GM18870 (cell line): ENCODE measurements at regions not wholly inside any gene's neighbourhood (a gene's known extent, or its start where the extent isn't known, plus 50 kb on each side); places are given as distances from the start of the nearest gene placed in this dataset.
"Not testable (repeated sequence)": the region's sequence is repeated elsewhere in the genome, so short reads cannot be mapped to it uniquely, and the experiment has no call there.

Experiments used
- ATAC-seq: cut with Tn5 transposase; IDR thresholded peaks from one replicate; pipeline ENCODE4 v1.9.1; 2021; ENCODE audit warnings: moderate library complexity; ENCODE audit not compliant: unreplicated experiment

DNA sequence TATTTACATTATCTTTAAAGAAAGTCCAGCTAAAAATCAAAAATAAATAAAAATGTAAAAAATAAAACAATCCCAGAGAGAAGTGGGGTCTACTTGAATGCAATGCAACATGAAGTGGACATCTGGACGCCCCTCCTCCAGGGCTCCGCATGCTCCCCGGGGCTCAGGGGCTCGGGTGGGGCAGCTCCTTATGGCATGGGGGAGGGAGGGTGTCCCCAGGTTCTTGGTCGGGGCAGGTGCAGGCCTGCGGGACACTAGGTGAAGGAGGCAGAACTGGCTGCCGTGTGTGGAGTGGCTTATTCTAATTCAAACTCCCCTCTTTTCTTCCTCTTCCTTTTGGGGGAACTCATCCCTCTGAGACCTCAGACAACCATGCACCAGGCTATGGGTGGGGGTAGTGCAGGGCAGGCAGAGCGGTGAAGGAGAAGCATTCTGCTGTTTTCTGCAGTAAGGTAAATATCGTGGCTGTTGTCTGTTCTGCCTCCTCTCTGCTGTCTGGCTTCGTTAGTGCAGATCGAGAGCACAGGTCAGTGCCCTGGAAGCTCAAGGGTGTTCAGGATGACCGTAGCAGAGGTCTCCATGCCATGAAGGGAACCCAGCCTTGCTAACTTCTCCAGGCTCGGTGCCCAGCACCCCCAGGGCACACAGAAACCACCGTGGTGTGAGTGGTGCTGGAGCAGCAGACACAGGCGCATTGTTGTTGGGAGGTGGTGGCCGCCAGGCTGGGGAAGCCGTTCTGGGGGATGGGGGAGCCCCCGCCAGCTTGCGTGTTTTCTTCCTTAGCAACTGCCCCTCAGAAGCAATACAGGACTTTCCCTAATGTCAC, 82.6 kb downstream of the TTLL2 start:
- ATAC-seq = no peak

DNA sequence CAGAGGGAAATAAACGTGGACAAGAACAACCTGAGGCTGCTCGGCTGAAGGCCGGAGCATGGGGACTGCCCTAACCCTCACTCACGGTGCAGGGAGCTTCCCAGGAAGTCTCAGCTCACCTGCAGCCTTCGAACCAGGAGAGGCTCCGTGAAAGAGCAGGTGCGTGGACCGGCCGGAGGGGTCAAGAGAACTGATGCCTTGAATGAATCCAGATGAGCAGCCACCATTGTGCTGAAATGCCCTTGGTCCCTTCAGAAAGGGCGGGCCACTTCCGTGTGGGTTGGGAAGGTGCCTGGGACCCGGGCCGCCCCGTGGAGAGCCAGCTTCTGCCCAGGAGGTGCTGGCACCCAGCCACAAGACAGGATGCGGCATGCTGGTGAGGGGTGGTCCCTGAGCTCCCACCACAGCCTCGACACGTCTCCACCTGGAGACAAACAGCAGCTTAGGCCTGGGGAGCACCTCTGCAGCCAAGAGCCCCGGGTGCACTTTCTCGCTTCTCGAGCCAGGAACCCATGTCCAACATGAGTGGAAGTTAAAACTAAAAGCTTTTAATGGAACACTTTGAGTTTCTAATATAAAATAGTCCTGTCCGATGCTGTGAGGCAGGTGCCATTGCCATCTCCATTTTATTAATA, 83.5 kb downstream of the TTLL2 start:
- ATAC-seq = no peak

- no peak for ATAC-seq
These were observed 84.2 kb downstream of the TTLL2 start for GRCh38 chr6:167409079-167409478.

GRCh38 chr6:167409694-167410093, 84.8 kb downstream of the TTLL2 start:
- no peak for ATAC-seq

- ATAC-seq = no peak
These were observed 85.6 kb downstream of the TTLL2 start for GRCh38 chr6:167410462-167410861.

DNA sequence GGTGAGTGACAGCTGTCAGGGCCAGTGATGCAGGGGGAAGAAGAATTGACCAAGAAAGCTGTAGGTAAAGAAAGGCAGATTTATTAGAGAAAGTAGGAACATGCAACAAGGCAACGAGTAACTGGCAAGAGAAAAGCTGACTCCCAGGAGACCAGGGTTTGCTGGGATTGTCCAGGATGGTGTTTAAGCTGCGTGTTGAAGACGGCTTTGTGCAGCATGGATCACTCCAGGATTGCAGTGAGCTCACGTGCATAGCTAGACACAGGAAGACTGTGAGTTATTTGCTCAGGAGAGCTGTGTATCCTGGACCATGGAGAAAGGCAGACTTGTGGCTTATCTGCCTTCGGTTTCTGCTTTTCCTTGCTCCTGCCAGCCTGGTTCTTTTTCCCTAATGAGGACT, 87.6 kb downstream of the TTLL2 start:
- no peak for ATAC-seq

GRCh38 chr6:167415441-167415961, 90.6 kb downstream of the TTLL2 start:
- no peak for ATAC-seq

DNA sequence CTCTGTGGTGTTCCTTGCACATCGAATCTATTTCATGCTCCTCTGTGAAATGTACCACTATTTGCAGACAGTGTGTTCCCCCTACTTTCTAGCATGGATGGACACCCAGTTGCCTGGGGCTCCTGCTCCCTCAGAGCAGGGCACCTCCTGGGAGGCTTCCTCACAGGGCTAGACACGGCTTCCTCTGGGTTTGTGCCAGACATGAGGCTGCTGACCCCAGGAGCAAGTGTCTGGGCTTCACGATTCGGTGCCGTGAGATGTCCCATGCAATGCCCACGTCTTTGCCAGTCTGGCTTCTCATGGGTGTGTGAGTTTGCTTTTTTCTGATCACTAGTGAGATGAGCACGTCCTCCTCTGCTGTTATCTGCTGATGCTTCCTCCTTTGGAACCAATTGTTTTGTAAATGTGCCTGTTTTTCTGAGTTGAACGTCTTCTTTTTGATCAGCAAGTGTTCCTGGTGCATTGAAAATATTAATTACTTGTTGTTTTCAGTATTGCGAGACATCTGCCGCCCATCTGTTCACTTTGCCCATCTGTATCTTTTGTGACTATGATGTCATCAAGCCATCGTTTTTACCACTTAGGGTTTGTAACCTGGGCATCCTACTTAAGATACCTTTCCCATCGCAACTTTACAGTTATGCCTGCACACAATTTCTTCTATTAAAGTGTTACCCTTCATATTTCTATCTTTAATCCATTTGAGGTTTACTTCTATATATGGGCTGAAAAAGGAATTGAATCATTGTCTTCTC, 92.0 kb downstream of the TTLL2 start:
- ATAC-seq = no peak

DNA sequence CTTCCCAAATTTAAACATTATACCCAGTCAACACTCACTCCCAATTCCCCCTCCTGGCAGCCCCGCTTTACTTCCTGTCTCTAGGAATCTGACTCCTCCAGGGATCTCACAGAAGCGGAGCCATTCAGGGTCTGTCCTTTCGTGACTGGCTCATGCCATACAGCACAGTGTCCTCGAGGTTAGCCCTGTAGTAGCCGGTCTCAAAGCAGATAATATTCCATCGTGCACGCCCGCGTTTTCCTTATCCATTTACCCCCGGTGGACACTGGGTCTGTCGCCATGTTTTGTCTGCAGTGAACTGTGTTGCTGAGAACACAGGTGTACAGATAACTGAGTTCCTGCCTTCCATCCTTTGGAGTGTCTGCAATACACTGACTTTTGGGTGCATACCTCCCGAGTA, 95.3 kb downstream of the TTLL2 start:
- no peak for ATAC-seq

- ATAC-seq = no peak
These were observed 96.2 kb downstream of the TTLL2 start for GRCh38 chr6:167420858-167421766.

- not testable (repeated sequence) for ATAC-seq
These were observed 97.1 kb downstream of the TTLL2 start for GRCh38 chr6:167421944-167422343.

DNA sequence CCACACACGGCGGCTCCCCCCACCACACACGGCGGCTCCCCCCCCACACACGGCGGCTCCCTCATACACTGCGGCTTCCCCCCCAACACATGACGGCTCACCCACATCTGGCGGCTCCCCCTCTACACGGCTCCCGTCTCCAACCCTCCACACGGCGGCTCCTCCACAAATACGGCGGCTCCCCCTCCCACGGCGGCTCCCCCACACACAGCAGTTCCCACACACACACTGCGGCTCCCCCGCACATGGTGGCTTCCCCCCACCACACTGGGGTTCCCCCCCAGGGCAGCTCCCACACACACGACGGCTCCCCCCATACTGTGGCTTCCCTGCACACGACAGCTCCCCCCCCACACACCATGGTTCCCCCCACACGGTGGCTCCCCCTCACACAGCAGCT, 98.0 kb downstream of the TTLL2 start:
- ATAC-seq = no peak

- no peak for ATAC-seq
These were observed 99.3 kb downstream of the TTLL2 start for GRCh38 chr6:167424060-167424673.

- ATAC-seq = no peak
These were observed 99.8 kb downstream of the TTLL2 start for GRCh38 chr6:167424700-167425099.

GRCh38 chr6:167426084-167426483, 101.2 kb downstream of the TTLL2 start:
- no peak for ATAC-seq

- no peak for ATAC-seq
These were observed 101.8 kb downstream of the TTLL2 start for GRCh38 chr6:167426651-167427050.

GRCh38 chr6:167428664-167429333, 103.9 kb downstream of the TTLL2 start:
- no peak for ATAC-seq

DNA sequence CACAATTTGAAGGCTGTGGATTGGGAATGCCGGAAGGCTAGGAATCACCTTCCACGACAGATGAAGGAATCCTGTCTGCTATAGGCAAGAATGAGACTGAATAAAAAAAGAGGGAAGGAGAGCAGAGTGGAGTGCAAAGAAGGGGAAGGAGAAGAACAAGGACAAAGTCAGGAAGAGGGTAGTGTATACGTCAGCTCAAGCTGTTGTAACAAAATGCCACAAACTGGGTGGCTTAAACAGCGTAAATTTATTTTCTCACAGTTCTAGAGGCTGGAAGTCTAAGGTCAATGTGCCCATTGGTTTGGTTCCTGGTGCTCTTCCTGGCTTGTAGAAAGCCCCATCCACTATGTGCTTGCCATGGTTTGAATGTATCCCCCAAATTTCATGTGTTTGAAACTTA, 104.5 kb downstream of the TTLL2 start:
- ATAC-seq = no peak

GRCh38 chr6:167435209-167435728, 110.4 kb downstream of the TTLL2 start:
- no peak for ATAC-seq
